ENCODE measurements at regions not wholly inside any gene's neighbourhood (a gene's known extent, or its start where the extent isn't known, plus 50 kb on each side); places are given as distances from the start of the nearest gene placed in this dataset.

GRCh38 chr7:120138497-120138896, 134.5 kb upstream of the KCND2 start:
- H3K27me3 ChIP-seq (replicated peaks in 2 of 5; ENCODE audit: control insufficient read depth in 4 of 5, insufficient read depth in 5 of 5, low read length in 4 of 5) = no peaks in the 10 kb centered on the region
- ChIA-PET CTCF (no interaction called here), POLR2A (no interaction called here)
- WGBS (ENCODE audit: insufficient coverage) = no CpG with 5 or more reads among the region's 1 CpG
- no peaks in the 10 kb centered on the region for H3K36me3 ChIP-seq (ENCODE audit: control insufficient read depth in 4 of 4, insufficient read depth in 4 of 4, low read length in 3 of 4)
- no peak overlapping the region for H3K4me3 ChIP-seq (ENCODE audit: control insufficient read depth in 1 of 7, extremely low read depth in 1 of 7, insufficient read depth in 4 of 7, low read depth in 2 of 7, low read length in 6 of 7)
- no peaks in the 10 kb centered on the region for H3K9me3 ChIP-seq (ENCODE audit: control extremely low read depth in 1 of 5, control insufficient read depth in 4 of 5, insufficient read depth in 2 of 5, low read depth in 1 of 5, low read length in 4 of 5)
- H3K4me1 ChIP-seq (ENCODE audit: control extremely low read depth in 1 of 4, control insufficient read depth in 4 of 4, insufficient read depth in 4 of 4, low read length in 3 of 4) = no peaks in the 10 kb centered on the region
- no peak overlapping the region for H3K27ac ChIP-seq (ENCODE audit: insufficient read depth in 1 of 2, low read depth in 1 of 2, low read length in 2 of 2, poor library complexity in 1 of 2, severe bottlenecking in 2 of 2)
- no peak for DNase-seq

GRCh38 chr7:120156476-120156875, 116.5 kb upstream of the KCND2 start:
- no peaks in the 10 kb centered on the region for H3K27me3 ChIP-seq (replicated peaks in 2 of 5; ENCODE audit: control insufficient read depth in 4 of 5, insufficient read depth in 5 of 5, low read length in 4 of 5)
- H3K27ac ChIP-seq (ENCODE audit: insufficient read depth in 1 of 2, low read depth in 1 of 2, low read length in 2 of 2, poor library complexity in 1 of 2, severe bottlenecking in 2 of 2) = no peak overlapping the region
- ChIA-PET POLR2A (no interaction called here), CTCF (no interaction called here)
- WGBS (ENCODE audit: insufficient coverage) = no CpG with 5 or more reads among the region's 1 CpG
- H3K9me3 ChIP-seq (ENCODE audit: control extremely low read depth in 1 of 5, control insufficient read depth in 4 of 5, insufficient read depth in 2 of 5, low read depth in 1 of 5, low read length in 4 of 5) = no peaks in the 10 kb centered on the region
- H3K36me3 ChIP-seq (ENCODE audit: control insufficient read depth in 4 of 4, insufficient read depth in 4 of 4, low read length in 3 of 4) = no peaks in the 10 kb centered on the region
- H3K4me1 ChIP-seq (ENCODE audit: control extremely low read depth in 1 of 4, control insufficient read depth in 4 of 4, insufficient read depth in 4 of 4, low read length in 3 of 4) = no peaks in the 10 kb centered on the region
- no peak overlapping the region for H3K4me3 ChIP-seq (ENCODE audit: control insufficient read depth in 1 of 7, extremely low read depth in 1 of 7, insufficient read depth in 4 of 7, low read depth in 2 of 7, low read length in 6 of 7)
- no peak for DNase-seq

- no peak overlapping the region for H3K27ac ChIP-seq (ENCODE audit: insufficient read depth in 1 of 2, low read depth in 1 of 2, low read length in 2 of 2, poor library complexity in 1 of 2, severe bottlenecking in 2 of 2)
- H3K4me1 ChIP-seq (ENCODE audit: control extremely low read depth in 1 of 4, control insufficient read depth in 4 of 4, insufficient read depth in 4 of 4, low read length in 3 of 4) = no peaks in the 10 kb centered on the region
- H3K9me3 ChIP-seq (ENCODE audit: control extremely low read depth in 1 of 5, control insufficient read depth in 4 of 5, insufficient read depth in 2 of 5, low read depth in 1 of 5, low read length in 4 of 5) = no peaks in the 10 kb centered on the region
- ChIA-PET CTCF (no interaction called here), POLR2A (no interaction called here)
- DNase-seq = no peak
- H3K4me3 ChIP-seq (ENCODE audit: control insufficient read depth in 1 of 7, extremely low read depth in 1 of 7, insufficient read depth in 4 of 7, low read depth in 2 of 7, low read length in 6 of 7) = no peak overlapping the region
- no peaks in the 10 kb centered on the region for H3K27me3 ChIP-seq (replicated peaks in 2 of 5; ENCODE audit: control insufficient read depth in 4 of 5, insufficient read depth in 5 of 5, low read length in 4 of 5)
- no CpG with 5 or more reads among the region's 2 CpGs for WGBS (ENCODE audit: insufficient coverage)
- H3K36me3 ChIP-seq (ENCODE audit: control insufficient read depth in 4 of 4, insufficient read depth in 4 of 4, low read length in 3 of 4) = no peaks in the 10 kb centered on the region
Observed at GRCh38 chr7:120160166-120160565, 112.8 kb upstream of the KCND2 start.

- POLR2A ChIA-PET = no interaction called here
- H3K27me3 ChIP-seq (replicated peaks in 2 of 5; ENCODE audit: control insufficient read depth in 4 of 5, insufficient read depth in 5 of 5, low read length in 4 of 5) = no peaks in the 10 kb centered on the region
- no peak overlapping the region for H3K27ac ChIP-seq (ENCODE audit: insufficient read depth in 1 of 2, low read depth in 1 of 2, low read length in 2 of 2, poor library complexity in 1 of 2, severe bottlenecking in 2 of 2)
- CTCF ChIA-PET = no interaction called here
- no peaks in the 10 kb centered on the region for H3K9me3 ChIP-seq (ENCODE audit: control extremely low read depth in 1 of 5, control insufficient read depth in 4 of 5, insufficient read depth in 2 of 5, low read depth in 1 of 5, low read length in 4 of 5)
- no peak for DNase-seq
- H3K4me3 ChIP-seq (ENCODE audit: control insufficient read depth in 1 of 7, extremely low read depth in 1 of 7, insufficient read depth in 4 of 7, low read depth in 2 of 7, low read length in 6 of 7) = no peak overlapping the region
- WGBS (ENCODE audit: insufficient coverage) = 94% methylated on average over 4 of the region's 4 CpGs
- H3K36me3 ChIP-seq (ENCODE audit: control insufficient read depth in 4 of 4, insufficient read depth in 4 of 4, low read length in 3 of 4) = no peaks in the 10 kb centered on the region
- H3K4me1 ChIP-seq (ENCODE audit: control extremely low read depth in 1 of 4, control insufficient read depth in 4 of 4, insufficient read depth in 4 of 4, low read length in 3 of 4) = no peaks in the 10 kb centered on the region
Observed at GRCh38 chr7:120163449-120163848, 109.5 kb upstream of the KCND2 start.

- POLR2A ChIA-PET = no interaction called here
- Histone ChIP-seq H3K9me3 (ENCODE audit: control extremely low read depth in 1 of 5, control insufficient read depth in 4 of 5, insufficient read depth in 2 of 5, low read depth in 1 of 5, low read length in 4 of 5) (no peaks in the 10 kb centered on the region), H3K4me3 (ENCODE audit: control insufficient read depth in 1 of 7, extremely low read depth in 1 of 7, insufficient read depth in 4 of 7, low read depth in 2 of 7, low read length in 6 of 7) (no peak overlapping the region), H3K4me1 (ENCODE audit: control extremely low read depth in 1 of 4, control insufficient read depth in 4 of 4, insufficient read depth in 4 of 4, low read length in 3 of 4) (no peaks in the 10 kb centered on the region), H3K27me3 (replicated peaks in 2 of 5; ENCODE audit: control insufficient read depth in 4 of 5, insufficient read depth in 5 of 5, low read length in 4 of 5) (no peaks in the 10 kb centered on the region), H3K36me3 (ENCODE audit: control insufficient read depth in 4 of 4, insufficient read depth in 4 of 4, low read length in 3 of 4) (no peaks in the 10 kb centered on the region), H3K27ac (ENCODE audit: insufficient read depth in 1 of 2, low read depth in 1 of 2, low read length in 2 of 2, poor library complexity in 1 of 2, severe bottlenecking in 2 of 2) (no peak overlapping the region)
- DNase-seq = no peak
- CTCF ChIA-PET = no interaction called here
- WGBS (ENCODE audit: insufficient coverage) = no CpG with 5 or more reads among the region's 2 CpGs
Observed at GRCh38 chr7:120165227-120165626, 107.7 kb upstream of the KCND2 start.

GRCh38 chr7:120168066-120168465, 104.9 kb upstream of the KCND2 start:
- 95% methylated on average over 2 of the region's 4 CpGs for WGBS (ENCODE audit: insufficient coverage)
- no peaks in the 10 kb centered on the region for H3K9me3 ChIP-seq (ENCODE audit: control extremely low read depth in 1 of 5, control insufficient read depth in 4 of 5, insufficient read depth in 2 of 5, low read depth in 1 of 5, low read length in 4 of 5)
- CTCF ChIA-PET = no interaction called here
- no peaks in the 10 kb centered on the region for H3K36me3 ChIP-seq (ENCODE audit: control insufficient read depth in 4 of 4, insufficient read depth in 4 of 4, low read length in 3 of 4)
- H3K4me1 ChIP-seq (ENCODE audit: control extremely low read depth in 1 of 4, control insufficient read depth in 4 of 4, insufficient read depth in 4 of 4, low read length in 3 of 4) = no peaks in the 10 kb centered on the region
- H3K27me3 ChIP-seq (replicated peaks in 2 of 5; ENCODE audit: control insufficient read depth in 4 of 5, insufficient read depth in 5 of 5, low read length in 4 of 5) = no peaks in the 10 kb centered on the region
- H3K4me3 ChIP-seq (ENCODE audit: control insufficient read depth in 1 of 7, extremely low read depth in 1 of 7, insufficient read depth in 4 of 7, low read depth in 2 of 7, low read length in 6 of 7) = no peak overlapping the region
- POLR2A ChIA-PET = no interaction called here
- no peak for DNase-seq
- no peak overlapping the region for H3K27ac ChIP-seq (ENCODE audit: insufficient read depth in 1 of 2, low read depth in 1 of 2, low read length in 2 of 2, poor library complexity in 1 of 2, severe bottlenecking in 2 of 2)

- Histone ChIP-seq H3K9me3 (ENCODE audit: control extremely low read depth in 1 of 5, control insufficient read depth in 4 of 5, insufficient read depth in 2 of 5, low read depth in 1 of 5, low read length in 4 of 5) (no peaks in the 10 kb centered on the region), H3K27me3 (replicated peaks in 2 of 5; ENCODE audit: control insufficient read depth in 4 of 5, insufficient read depth in 5 of 5, low read length in 4 of 5) (no peaks in the 10 kb centered on the region), H3K36me3 (ENCODE audit: control insufficient read depth in 4 of 4, insufficient read depth in 4 of 4, low read length in 3 of 4) (no peaks in the 10 kb centered on the region), H3K4me1 (ENCODE audit: control extremely low read depth in 1 of 4, control insufficient read depth in 4 of 4, insufficient read depth in 4 of 4, low read length in 3 of 4) (no peaks in the 10 kb centered on the region), H3K27ac (ENCODE audit: insufficient read depth in 1 of 2, low read depth in 1 of 2, low read length in 2 of 2, poor library complexity in 1 of 2, severe bottlenecking in 2 of 2) (no peak overlapping the region), H3K4me3 (ENCODE audit: control insufficient read depth in 1 of 7, extremely low read depth in 1 of 7, insufficient read depth in 4 of 7, low read depth in 2 of 7, low read length in 6 of 7) (no peak overlapping the region)
- ChIA-PET CTCF (no interaction called here), POLR2A (no interaction called here)
- DNase-seq = no peak
- no CpG with 5 or more reads among the region's 2 CpGs for WGBS (ENCODE audit: insufficient coverage)
Observed at GRCh38 chr7:120169996-120170783, 102.8 kb upstream of the KCND2 start.
